PC-3 (cell line): ENCODE measurements at regions not wholly inside any gene's neighbourhood (a gene's known extent, or its start where the extent isn't known, plus 50 kb on each side); places are given as distances from the start of the nearest gene placed in this dataset.

Experiments
- EZH2 ChIP-seq: fragments of 300-600 bp; sonication (generic); IDR thresholded peaks from one replicate; pipeline ENCODE4 v1.6.1; 2017; ENCODE audit warnings: antibody characterized with exemption, mild to moderate bottlenecking, low read length; ENCODE audit not compliant: unreplicated experiment
- TF ChIP-seq, protein P1 (sequence below): fragments of 300-600 bp; sonication (generic); conservative IDR thresholded peaks from 2 replicates; pipeline ENCODE4 v1.5.1; 2017; ENCODE audit warnings: antibody characterized with exemption, low read depth, mild to moderate bottlenecking, low read length

DNA sequence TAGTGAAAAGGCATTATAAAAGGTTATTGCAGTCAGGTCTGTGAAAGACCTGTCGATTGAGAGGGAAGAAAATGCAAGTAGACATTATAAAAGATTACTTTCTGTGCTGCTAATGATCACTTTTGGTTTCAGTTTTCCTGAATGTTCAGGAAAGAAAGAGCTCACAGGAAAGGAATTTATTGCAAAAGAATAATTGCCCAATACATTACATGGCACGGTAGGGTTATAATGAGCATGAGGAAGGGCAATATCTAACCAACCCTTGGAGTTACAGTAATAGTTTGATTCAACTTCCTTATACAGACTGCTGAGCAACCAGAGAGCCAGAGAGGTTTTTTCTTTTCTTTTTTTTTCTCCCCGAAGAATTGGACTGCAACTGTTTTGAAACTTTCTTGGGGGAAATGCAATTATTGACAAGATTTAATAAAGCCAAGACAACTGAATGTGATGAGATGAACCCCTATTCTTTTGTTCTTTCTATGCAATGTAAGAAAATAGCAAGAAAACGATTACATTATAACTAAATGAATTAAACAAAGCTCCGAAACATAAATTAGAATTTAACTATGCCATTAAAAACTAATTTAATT lies 247.0 kb downstream of the C4orf33 start:
- TF ChIP-seq EZH2, result no peak
- TF ChIP-seq, protein P1, sequence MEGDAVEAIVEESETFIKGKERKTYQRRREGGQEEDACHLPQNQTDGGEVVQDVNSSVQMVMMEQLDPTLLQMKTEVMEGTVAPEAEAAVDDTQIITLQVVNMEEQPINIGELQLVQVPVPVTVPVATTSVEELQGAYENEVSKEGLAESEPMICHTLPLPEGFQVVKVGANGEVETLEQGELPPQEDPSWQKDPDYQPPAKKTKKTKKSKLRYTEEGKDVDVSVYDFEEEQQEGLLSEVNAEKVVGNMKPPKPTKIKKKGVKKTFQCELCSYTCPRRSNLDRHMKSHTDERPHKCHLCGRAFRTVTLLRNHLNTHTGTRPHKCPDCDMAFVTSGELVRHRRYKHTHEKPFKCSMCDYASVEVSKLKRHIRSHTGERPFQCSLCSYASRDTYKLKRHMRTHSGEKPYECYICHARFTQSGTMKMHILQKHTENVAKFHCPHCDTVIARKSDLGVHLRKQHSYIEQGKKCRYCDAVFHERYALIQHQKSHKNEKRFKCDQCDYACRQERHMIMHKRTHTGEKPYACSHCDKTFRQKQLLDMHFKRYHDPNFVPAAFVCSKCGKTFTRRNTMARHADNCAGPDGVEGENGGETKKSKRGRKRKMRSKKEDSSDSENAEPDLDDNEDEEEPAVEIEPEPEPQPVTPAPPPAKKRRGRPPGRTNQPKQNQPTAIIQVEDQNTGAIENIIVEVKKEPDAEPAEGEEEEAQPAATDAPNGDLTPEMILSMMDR, result no peak
